CD4-positive, alpha-beta T cell treated with Interleukin-15 for 4 hours (primary cell): ENCODE measurements at regions not wholly inside any gene's neighbourhood (a gene's known extent, or its start where the extent isn't known, plus 50 kb on each side); places are given as distances from the start of the nearest gene placed in this dataset.
"Not testable (repeated sequence)": the region's sequence is repeated elsewhere in the genome, so short reads cannot be mapped to it uniquely, and the experiment has no call there.

Experiments
- DNase-seq: peaks from one replicate; pipeline ENCODE4 v3.0.0-alpha.2; 2020; ENCODE audit warnings: low spot score

DNA sequence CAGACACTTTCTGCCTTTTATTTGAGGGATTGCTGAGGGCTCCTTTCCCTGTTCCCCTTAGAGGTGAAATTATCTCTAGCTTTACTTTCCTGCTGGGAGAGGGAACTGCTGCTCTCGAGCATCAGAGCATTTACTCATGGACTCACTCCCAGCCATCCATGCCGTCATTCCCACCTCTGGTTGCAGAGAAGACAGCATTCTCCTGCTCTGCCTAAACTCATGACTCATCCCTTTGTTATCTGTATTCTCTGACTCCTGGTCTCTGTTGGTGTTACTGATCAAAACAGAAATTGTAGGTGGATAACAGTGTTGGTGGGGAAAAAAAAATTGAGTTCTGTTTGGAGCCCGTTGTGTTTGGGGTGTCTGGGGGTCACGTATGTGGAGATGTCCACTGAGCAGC is 159.3 kb downstream of the TTC8 start:
- no peak for DNase-seq

DNA sequence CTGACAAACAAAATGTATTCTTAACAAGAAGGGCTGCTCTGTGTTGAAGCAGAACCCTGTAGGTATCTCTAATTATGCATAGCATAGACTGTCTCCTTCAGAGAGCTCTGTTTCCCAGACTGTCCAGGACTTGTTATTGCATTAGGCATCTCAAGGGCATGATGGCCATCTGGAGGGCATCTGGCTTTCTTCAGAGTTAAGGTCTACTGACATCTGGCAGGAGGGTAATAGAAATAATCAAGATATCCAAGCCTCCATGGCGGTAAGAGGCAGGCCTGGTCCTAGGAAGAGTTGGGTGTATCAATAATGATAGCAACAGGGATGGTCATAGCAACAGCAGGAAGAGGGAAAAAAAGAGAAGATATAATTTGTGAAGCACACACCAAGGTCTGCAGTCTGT is 161.2 kb downstream of the TTC8 start:
- no peak for DNase-seq

GRCh38 chr14:88986146-88986841 is 161.8 kb downstream of the TTC8 start:
- no peak for DNase-seq

- not testable (repeated sequence) for DNase-seq
Measured at GRCh38 chr14:88986908-88987307, 162.5 kb downstream of the TTC8 start.

DNA sequence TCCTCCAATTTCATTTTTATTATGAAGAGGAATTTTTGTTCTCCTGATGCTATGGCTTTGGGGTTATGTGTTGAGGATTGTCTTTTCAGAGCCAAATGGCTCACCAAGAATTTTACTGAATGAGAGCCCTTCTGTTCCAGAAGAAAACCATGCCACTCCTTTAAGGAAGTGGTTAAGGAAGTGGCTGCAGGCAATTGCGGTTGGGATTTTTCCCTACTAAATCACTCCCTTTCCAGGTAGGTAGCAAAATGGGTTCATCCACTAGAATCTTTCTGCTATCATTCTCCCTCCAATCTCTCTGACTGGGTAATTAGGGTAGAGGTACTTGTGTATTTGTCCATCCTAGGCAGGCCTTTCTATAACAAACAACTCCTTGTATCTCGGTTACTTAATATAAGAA is 163.1 kb downstream of the TTC8 start:
- no peak for DNase-seq

DNA sequence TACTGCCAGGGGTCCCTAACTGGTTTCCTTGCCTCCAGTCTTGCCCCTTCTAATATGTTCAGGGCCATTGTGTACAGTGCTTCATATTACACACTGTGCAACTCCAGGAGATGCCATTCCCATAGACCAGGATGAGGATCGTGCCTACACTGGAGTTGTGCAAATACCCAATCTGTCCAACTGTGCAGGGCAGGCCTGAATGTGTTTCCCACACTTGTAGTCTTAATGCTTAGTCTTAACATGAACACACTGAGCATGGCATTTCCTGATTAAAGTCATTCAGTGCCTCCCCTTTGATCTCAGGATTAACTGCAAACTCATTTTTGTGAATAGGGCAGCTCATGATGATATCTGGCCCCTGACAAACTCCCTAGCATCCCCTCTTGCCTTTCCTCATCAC is 165.5 kb downstream of the TTC8 start:
- no peak for DNase-seq

GRCh38 chr14:88990856-88991255 is 166.4 kb downstream of the TTC8 start:
- DNase-seq = no peak

GRCh38 chr14:88992011-88992410 is 167.6 kb downstream of the TTC8 start:
- no peak for DNase-seq

- no peak for DNase-seq
Measured at GRCh38 chr14:88993946-88994345, 169.5 kb downstream of the TTC8 start.

DNA sequence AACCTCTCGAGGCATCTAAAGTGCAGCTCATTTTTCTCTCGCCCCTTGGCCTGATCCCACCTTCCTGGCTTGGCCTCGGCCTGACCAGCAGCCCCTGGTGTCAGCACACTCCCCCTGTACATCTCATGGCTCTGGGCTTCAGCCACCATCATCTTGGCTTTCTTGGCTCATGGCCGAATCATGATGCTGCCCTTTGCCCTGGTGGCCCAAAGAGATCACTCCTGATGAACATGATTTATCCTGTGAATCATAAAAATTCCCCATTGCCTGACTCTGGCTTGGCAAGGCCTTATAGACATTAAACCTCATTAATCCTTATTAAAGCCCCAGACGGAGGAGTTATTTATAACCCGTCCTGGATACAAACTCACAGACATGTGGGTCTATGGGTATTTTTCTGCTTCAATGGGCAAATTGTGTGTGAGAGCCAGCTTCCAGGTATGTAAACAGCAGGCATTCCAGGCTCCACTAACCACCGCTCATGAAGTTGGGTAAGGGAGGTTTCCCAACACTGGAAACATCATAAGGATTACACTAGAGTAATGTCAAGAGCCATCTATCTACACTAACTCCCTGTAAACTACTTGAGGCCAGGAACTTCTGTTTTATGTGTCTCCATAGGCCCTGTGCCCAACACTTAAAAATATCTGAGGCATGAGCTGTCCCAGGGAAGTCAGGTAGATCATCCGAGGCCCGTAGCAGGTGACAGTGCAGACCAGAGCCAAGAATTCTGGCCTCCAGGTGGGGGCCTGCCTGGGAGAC is 171.2 kb downstream of the TTC8 start:
- DNase-seq = no peak

GRCh38 chr14:88998027-88998426 is 173.6 kb downstream of the TTC8 start:
- no peak for DNase-seq

DNA sequence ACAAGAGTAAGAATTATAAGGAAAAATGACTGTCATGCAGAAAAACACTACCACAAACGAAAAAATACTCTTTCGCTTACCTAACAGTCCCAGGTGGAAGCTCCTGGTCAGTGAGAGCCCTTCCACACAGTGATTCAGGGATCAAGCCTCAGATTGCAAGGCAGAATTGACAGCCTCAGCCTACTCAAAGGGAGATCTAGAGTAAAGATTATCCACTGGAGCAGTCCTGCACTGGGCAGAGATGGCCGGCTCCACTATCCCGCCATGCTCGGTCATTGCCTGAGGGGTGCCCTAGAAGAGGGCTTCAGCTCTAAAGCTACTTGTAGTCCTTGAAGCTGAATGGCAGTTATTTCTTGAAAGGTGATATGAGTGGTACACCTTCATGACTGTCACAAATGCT is 174.7 kb downstream of the TTC8 start:
- no peak for DNase-seq

DNA sequence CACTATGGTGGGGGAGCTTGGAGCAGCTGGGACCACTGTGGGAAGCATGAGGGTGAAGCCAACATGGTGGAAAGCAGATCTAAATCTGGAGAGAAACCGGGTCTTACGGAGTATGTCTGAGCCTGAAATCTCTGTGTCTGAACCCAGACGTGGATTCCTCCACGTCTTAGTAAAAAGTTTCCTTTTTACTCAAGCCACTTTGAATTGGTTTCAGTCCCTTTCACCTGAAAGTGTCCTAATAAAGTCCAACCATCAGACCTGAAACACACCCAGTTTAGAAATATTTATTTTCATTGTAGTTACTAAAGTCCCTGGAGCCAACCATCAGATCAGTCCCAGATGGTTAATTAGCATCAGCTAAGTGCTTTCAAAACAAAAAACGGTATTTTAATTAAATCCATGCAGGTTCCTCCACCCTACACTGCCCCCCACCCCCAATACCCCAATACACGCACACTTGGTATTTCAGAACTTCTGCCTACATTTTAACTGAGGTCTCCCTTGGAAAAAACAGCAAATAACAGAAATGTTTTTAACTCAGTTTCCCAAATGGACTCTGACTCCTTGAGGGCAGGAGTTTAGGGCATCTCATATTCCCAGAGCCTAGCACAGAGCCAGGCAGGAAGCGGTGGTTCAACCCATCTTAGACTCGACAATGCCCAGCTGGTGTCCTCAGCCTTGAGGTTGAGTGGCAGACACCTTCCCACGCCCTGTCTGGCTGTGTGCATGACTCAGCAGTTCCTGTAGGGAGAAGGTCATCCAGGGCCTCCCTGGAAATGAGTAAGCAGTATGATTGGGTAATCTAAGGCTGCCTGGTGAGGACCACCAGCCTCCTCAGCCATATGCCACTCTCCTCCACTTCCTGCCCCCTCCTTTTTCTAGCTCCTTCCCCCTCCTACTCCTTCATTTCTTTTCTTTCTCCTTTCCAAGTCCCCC is 175.8 kb downstream of the TTC8 start:
- no peak for DNase-seq

DNA sequence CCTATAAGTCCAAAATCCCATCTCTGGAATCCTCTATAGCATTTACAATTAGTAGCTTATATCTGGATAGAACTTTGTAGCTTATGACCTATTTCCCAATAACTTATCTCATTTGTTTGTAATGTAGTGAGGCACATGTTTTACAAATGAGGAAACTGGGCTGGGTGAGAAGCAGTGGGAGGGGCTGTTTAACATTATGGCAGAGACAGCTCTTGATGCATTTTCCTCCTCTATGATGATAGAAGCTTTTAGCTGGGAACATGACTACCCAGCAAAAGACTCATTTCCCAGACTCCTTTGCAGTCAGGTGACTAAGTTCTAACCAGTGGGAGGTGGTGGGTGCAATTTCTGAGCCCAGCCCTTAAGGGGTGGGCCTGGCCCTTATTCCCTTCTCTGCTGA is 179.7 kb downstream of the TTC8 start:
- DNase-seq = no peak

GRCh38 chr14:89007906-89008305 is 183.5 kb downstream of the TTC8 start:
- DNase-seq = no peak

DNA sequence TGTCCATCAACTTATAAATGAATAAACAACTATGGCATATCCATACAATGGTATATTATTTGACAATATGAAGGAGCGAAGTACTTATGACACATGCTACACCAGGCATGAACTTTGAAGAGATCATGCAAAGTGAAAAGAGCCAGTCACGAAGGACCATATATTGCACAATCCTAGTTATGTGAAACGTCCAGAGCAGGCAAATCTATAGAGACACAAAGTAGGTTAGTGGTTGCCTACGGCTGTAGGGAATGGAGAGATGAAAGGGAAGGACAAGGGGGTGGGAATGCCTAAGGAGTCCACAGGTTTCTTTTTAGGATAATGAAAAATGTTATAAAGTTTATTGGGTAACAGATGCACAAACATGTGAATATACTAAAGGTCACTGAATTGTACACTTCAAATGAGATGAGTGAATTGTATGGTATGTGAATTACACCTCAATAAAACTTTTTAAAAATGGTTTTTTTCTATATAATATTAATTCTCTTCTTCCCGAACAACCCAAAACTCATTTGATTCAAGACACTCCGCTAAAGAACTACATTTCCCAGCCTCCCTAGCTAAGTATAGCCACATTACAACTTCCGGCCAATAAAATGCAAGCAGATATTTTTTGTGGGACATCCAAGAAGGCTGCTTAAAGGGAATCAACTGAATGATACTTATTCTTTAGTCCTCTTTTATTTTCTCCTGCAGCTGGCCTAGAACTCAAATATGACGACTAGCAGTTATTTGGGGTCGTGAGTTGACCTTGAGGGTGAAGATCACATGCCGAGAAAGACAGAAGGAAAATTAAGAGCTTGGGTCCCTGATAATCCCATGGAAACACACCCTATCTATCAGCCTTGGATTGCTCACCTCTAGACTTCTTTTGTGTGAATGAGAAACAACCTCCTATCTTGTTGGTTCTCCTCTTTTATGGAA is 187.2 kb downstream of the TTC8 start:
- no peak for DNase-seq

DNA sequence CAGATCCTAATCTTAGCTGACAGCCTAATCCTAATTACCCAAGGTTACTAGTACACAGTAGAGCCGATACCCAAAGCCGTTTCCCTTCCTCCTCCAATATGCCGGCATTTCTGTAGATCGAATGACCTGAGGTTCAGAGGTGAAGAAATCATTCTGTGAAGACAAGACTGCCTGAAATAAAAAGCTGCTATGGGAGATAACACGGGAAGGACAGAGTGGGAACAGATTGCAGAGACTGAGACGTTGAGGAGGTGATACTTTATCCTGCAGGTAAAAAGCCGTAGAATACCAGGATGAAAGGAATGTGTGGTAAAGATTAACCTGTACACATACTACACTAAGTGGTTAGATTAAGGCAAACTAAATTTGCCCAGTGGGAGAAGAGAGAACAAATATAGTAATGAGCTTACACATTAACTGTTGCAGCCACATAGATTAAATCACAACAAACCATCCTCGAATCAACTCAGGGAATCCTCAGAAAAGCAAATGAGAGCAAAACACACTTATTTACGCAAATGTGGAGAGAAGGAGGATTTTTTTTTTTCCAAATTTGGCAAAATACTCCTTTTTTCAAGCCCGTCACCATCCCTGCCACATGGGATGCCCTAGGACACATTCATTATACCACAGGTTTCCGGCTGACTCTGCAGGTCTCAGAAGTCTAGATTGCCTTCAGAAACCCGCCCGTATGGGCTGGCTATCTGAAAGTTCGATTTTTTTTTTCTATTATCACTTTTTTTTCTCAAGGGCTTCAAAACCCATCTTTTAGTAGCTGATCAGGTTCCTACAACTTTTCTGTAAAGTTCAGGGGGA is 188.0 kb downstream of the TTC8 start:
- no peak for DNase-seq

GRCh38 chr14:89013098-89013504 is 188.7 kb downstream of the TTC8 start:
- no peak for DNase-seq

GRCh38 chr14:89013698-89014568 is 189.5 kb downstream of the TTC8 start:
- no peak for DNase-seq

DNA sequence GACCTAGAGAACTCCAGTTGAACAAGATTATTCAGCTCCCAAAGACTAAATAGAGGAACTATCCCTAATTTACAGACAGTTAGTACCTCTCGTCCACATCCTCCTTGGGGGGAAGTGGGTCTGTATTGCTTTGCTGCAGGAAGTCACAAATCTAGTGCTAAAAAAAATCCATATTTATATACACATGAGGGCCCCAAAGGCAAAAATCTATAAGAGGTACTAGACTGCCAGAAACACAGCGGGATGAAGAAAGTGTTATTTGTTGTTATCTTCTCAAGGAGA is 190.1 kb downstream of the TTC8 start:
- DNase-seq = no peak
